MM.1S (cell line): ENCODE measurements at regions not wholly inside any gene's neighbourhood (a gene's known extent, or its start where the extent isn't known, plus 50 kb on each side); places are given as distances from the start of the nearest gene placed in this dataset.

ENCODE experiments used
- CTCF ChIP-seq: fragments of 300-600 bp; sonication (generic); IDR thresholded peaks from 2 replicates; pipeline ENCODE4 v1.5.1; 2016; ENCODE audit warnings: antibody characterized with exemption, low read length, mixed read lengths
- EZH2 ChIP-seq: fragments of 300-600 bp; sonication (generic); optimal IDR thresholded peaks from 2 replicates; pipeline ENCODE3; 2017; ENCODE audit warnings: low read depth, mild to moderate bottlenecking, antibody characterized with exemption, low read length, mixed read lengths
- EZH2phosphoT487 ChIP-seq: fragments of 300-600 bp; sonication (generic); IDR thresholded peaks from 2 replicates; pipeline ENCODE4 v1.6.1; 2018; ENCODE audit warnings: antibody characterized with exemption, low read length

GRCh38 chr17:34465789-34466188 is 102.8 kb upstream of the CCL1 start:
- no peak for TF ChIP-seq CTCF
- TF ChIP-seq EZH2: no peak
- no peak for TF ChIP-seq EZH2phosphoT487
